ENCODE measurements at regions not wholly inside any gene's neighbourhood (a gene's known extent, or its start where the extent isn't known, plus 50 kb on each side); places are given as distances from the start of the nearest gene placed in this dataset.

- H2AFZ ChIP-seq (ENCODE audit: control insufficient read depth, low read length): no peak overlapping the region
- no peak overlapping the region for H3K9ac ChIP-seq (ENCODE audit: control insufficient read depth, extremely low read depth, insufficient read depth, low read length)
- H3K4me3 ChIP-seq (ENCODE audit: control insufficient read depth in 2 of 3, extremely low read depth in 1 of 3, insufficient read depth in 2 of 3, low read depth in 1 of 3, low read length in 3 of 3): no peak overlapping the region
- no peaks in the 10 kb centered on the region for H3K9me3 ChIP-seq (ENCODE audit: control insufficient read depth, low read depth, low read length)
- H4K20me1 ChIP-seq (ENCODE audit: control insufficient read depth, extremely low read depth, insufficient read depth, low read length): no peaks in the 10 kb centered on the region
- H3K36me3 ChIP-seq (ENCODE audit: control insufficient read depth in 2 of 2, extremely low read depth in 1 of 2, insufficient read depth in 2 of 2, low read length in 2 of 2): no peaks in the 10 kb centered on the region
- H3K27me3 ChIP-seq (ENCODE audit: control insufficient read depth, extremely low read depth, insufficient read depth, low read length): no peaks in the 10 kb centered on the region
- H3K4me1 ChIP-seq (ENCODE audit: control insufficient read depth, extremely low read depth, insufficient read depth, low read length): peaks cover 43% of the 10 kb centered on the region
- H3K27ac ChIP-seq (ENCODE audit: control insufficient read depth, insufficient read depth, low read length): no peak overlapping the region
- no peak for TF ChIP-seq CTCF (optimal IDR thresholded peaks at IDR 0.05 in 1 of 3, IDR thresholded peaks at IDR 0.05 in 1 of 3, conservative IDR thresholded peaks at IDR 0.05 in 1 of 3; ENCODE audit: extremely low read depth in 1 of 3, insufficient read depth in 2 of 3, low read length in 3 of 3)
- H3K79me2 ChIP-seq (ENCODE audit: control insufficient read depth, insufficient read depth, low read length): no peaks in the 10 kb centered on the region
- no peak for FAIRE-seq
- no peak overlapping the region for H3K4me2 ChIP-seq (ENCODE audit: control insufficient read depth, extremely low read depth, insufficient read depth, low read depth, low read length)
- no peak for DNase-seq (ENCODE audit: low read depth, low spot score)
- no peaks in the 10 kb centered on the region for H3K9me1 ChIP-seq (ENCODE audit: control insufficient read depth, extremely low read depth, insufficient read depth, low read length)
- dilution Hi-C loops (cut with MboI; ENCODE audit: extremely low pct_ligation_motif_present, low sequenced_read_pairs): no loop called here
Measured at GRCh38 chr3:170690661-170690981, 104.7 kb upstream of the SLC7A14 start.

GRCh38 chr3:170689893-170690660 lies 104.2 kb upstream of the SLC7A14 start:
- no peaks in the 10 kb centered on the region for H3K27me3 ChIP-seq (ENCODE audit: control insufficient read depth, extremely low read depth, insufficient read depth, low read length)
- H2AFZ ChIP-seq (ENCODE audit: control insufficient read depth, low read length): no peak overlapping the region
- H3K27ac ChIP-seq (ENCODE audit: control insufficient read depth, insufficient read depth, low read length): peak overlapping the region; percentile 89
- H3K9me1 ChIP-seq (ENCODE audit: control insufficient read depth, extremely low read depth, insufficient read depth, low read length): no peaks in the 10 kb centered on the region
- FAIRE-seq: no peak
- peaks cover 43% of the 10 kb centered on the region for H3K4me1 ChIP-seq (ENCODE audit: control insufficient read depth, extremely low read depth, insufficient read depth, low read length)
- TF ChIP-seq EZH2 (IDR thresholded peaks at IDR 0.05; ENCODE audit: low read length) (no peak), CTCF (optimal IDR thresholded peaks at IDR 0.05 in 1 of 3, IDR thresholded peaks at IDR 0.05 in 1 of 3, conservative IDR thresholded peaks at IDR 0.05 in 1 of 3; ENCODE audit: extremely low read depth in 1 of 3, insufficient read depth in 2 of 3, low read length in 3 of 3) (peak; percentile 59 to 77 (median 74))
- H3K36me3 ChIP-seq (ENCODE audit: control insufficient read depth in 2 of 2, extremely low read depth in 1 of 2, insufficient read depth in 2 of 2, low read length in 2 of 2): no peaks in the 10 kb centered on the region
- peak overlapping the region; percentile 20 for H3K9ac ChIP-seq (ENCODE audit: control insufficient read depth, extremely low read depth, insufficient read depth, low read length)
- dilution Hi-C loops (cut with MboI; ENCODE audit: extremely low pct_ligation_motif_present, low sequenced_read_pairs): no loop called here
- peak overlapping the region; percentile 87 for H3K4me2 ChIP-seq (ENCODE audit: control insufficient read depth, extremely low read depth, insufficient read depth, low read depth, low read length)
- H3K79me2 ChIP-seq (ENCODE audit: control insufficient read depth, insufficient read depth, low read length): no peaks in the 10 kb centered on the region
- DNase-seq (ENCODE audit: low read depth, low spot score): no peak
- H3K9me3 ChIP-seq (ENCODE audit: control insufficient read depth, low read depth, low read length): no peaks in the 10 kb centered on the region
- H3K4me3 ChIP-seq (ENCODE audit: control insufficient read depth in 2 of 3, extremely low read depth in 1 of 3, insufficient read depth in 2 of 3, low read depth in 1 of 3, low read length in 3 of 3): no peak overlapping the region
- no peaks in the 10 kb centered on the region for H4K20me1 ChIP-seq (ENCODE audit: control insufficient read depth, extremely low read depth, insufficient read depth, low read length)
